IPS DF 19.7 (cell line): ENCODE measurements at regions not wholly inside any gene's neighbourhood (a gene's known extent, or its start where the extent isn't known, plus 50 kb on each side); places are given as distances from the start of the nearest gene placed in this dataset.

Source experiments
- DNase-seq: peaks from one replicate; pipeline ENCODE4 v3.0.0-alpha.2; 2013; ENCODE audit warnings: low read depth, low spot score

- DNase-seq, result no peak
These were observed 67.5 kb upstream of the FN1 start for GRCh38 chr2:215503381-215503780.

- DNase-seq, result no peak
These were observed 64.6 kb upstream of the FN1 start for GRCh38 chr2:215500466-215500865.

GRCh38 chr2:215499331-215499730 lies 63.5 kb upstream of the FN1 start:
- DNase-seq, result no peak

GRCh38 chr2:215498431-215498830 lies 62.6 kb upstream of the FN1 start:
- no peak for DNase-seq

- DNase-seq, result no peak
These were observed 57.5 kb upstream of the FN1 start for GRCh38 chr2:215493376-215493775.

- no peak for DNase-seq
These were observed 53.5 kb upstream of the FN1 start for GRCh38 chr2:215489288-215489848.

- DNase-seq, result no peak
These were observed 51.1 kb upstream of the FN1 start for GRCh38 chr2:215487002-215487372.

GRCh38 chr2:215486291-215487001 lies 50.6 kb upstream of the FN1 start:
- no peak for DNase-seq
